GM19455 (cell line): ENCODE measurements at regions not wholly inside any gene's neighbourhood (a gene's known extent, or its start where the extent isn't known, plus 50 kb on each side); places are given as distances from the start of the nearest gene placed in this dataset.
"Not testable (repeated sequence)": the region's sequence is repeated elsewhere in the genome, so short reads cannot be mapped to it uniquely, and the experiment has no call there.

Source experiments
- ATAC-seq: cut with Tn5 transposase; IDR thresholded peaks from one replicate; pipeline ENCODE4 v1.9.1; 2021; ENCODE audit not compliant: unreplicated experiment

GRCh38 chr5:100693481-100693880, 158.3 kb downstream of the FAM174A start:
- ATAC-seq: no peak

- ATAC-seq: no peak
These were observed 158.9 kb downstream of the FAM174A start for GRCh38 chr5:100694100-100694499.

DNA sequence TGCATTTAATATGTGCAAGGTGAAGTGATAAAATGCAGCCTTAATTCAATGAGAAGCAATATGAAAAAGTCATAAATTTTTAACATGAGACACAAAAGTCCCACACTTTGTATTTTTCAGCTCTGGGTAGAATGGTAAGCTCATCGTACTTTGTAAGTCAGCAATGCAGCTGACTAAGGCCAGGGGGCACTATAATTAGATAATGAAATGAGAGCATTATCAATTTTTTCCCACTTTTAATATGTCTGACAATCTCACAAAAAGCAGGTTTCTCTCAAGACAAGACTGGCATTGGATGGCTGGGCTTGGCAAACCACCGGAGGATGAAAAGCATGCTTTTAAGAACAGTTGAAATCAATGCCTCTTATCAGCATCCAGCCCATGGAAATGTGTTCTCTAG, 162.8 kb downstream of the FAM174A start:
- no peak for ATAC-seq

GRCh38 chr5:100706776-100707175, 171.6 kb downstream of the FAM174A start:
- ATAC-seq: no peak

DNA sequence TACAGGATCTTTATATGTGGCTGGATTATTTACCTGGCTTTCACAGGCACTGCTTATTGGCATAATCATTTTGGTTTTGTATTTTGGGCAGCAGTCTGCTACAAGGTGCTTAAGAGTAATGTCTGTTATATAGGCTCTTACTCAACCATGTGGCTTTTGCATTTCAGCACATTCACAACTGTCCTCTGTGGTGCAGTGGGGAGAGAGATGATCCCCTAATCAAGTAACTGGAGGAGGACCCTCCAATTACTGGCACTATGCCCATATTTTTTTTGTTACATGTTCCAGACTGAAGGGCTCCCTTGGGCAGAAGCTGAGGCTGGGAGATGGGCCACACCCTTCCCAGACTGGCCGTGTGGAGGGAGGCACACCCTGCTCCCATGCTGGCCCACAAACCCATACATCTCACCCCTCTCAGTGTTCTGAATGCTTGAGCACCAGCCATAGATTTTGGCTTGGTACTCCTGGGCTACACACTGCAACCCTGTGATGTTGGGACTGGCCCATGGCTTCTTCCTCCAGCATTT, 173.5 kb downstream of the FAM174A start:
- ATAC-seq: no peak

DNA sequence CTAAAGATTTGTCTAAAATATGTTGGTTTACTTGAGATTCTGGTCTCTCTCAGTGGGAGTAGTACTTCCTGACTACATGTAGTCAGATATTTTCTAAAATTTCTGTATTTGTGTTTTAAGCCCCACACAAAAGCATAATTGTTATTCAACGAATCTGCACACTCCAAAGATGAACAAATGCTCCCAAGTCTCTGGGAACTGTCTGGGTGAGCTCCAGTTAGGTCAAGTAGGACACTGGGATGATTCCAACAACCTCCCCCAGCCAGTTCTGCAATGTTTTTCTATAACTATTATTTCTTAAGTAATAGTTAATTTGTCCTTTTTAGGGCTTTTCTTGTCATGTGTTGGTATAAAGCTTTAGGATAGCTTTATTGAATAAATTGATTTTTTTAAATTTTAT, 174.6 kb downstream of the FAM174A start:
- ATAC-seq: no peak

DNA sequence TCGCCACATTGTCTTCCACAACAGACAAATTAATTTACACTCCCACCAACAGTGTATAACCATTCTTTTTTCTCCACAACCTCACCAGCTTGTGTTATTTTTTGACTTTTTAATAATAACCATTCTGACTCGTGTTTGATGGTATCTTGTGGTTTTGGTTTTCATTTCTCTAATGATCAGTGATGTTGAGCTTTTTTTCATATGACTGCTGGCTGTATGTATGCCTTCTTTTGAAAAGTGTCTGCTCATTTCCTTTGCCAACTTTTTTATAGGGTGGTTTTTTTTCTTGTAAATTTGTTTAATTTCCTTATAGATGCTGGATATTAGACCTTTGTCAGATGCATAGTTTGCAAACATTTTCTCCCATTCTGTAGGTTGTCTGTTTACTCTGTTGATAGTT, 179.6 kb downstream of the FAM174A start:
- not testable (repeated sequence) for ATAC-seq

GRCh38 chr5:100722657-100723056, 180.4 kb downstream of the ST8SIA4 start:
- ATAC-seq: no peak

DNA sequence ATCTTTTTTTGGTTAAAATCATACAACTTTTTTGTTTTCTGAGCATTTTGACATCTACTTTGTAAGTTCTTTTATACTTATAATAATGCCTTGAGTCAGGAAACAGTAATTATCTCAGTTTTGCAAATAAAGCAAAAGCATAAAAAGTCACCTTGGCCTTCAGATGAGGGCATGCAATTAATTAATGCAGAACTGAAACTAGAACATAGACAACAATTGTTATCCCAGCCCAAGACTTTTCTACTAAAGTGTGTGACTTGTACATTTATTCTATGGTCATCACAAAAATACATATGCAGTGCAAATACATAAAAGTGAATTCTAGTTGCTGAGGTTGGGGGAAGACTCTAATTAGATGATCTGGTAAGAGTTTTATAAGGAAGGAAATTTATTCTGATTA, 179.9 kb downstream of the ST8SIA4 start:
- no peak for ATAC-seq

- no peak for ATAC-seq
These were observed 177.0 kb downstream of the ST8SIA4 start for GRCh38 chr5:100726116-100726515.

DNA sequence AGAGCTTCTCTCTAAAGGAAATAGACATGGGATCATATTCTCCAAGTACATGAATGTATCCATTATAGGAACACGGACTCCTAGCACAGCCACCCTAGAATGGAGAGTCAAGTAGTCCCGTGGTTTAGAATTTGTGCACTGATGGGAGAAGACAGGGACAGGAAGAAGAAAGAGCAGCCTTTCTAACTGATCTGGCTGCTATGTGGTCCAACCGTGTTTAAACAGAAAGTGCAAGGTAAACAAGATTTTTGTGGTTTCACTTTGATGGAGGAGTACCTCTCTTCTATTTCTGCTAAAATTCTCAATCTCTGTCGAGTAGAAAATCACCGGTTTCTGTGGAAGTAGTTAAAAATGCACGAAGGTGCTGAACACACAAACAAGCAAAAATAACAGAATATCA, 171.3 kb downstream of the ST8SIA4 start:
- ATAC-seq: peak; percentile 98

- ATAC-seq: peak; percentile 77
These were observed 156.4 kb downstream of the ST8SIA4 start for GRCh38 chr5:100746730-100747129.

DNA sequence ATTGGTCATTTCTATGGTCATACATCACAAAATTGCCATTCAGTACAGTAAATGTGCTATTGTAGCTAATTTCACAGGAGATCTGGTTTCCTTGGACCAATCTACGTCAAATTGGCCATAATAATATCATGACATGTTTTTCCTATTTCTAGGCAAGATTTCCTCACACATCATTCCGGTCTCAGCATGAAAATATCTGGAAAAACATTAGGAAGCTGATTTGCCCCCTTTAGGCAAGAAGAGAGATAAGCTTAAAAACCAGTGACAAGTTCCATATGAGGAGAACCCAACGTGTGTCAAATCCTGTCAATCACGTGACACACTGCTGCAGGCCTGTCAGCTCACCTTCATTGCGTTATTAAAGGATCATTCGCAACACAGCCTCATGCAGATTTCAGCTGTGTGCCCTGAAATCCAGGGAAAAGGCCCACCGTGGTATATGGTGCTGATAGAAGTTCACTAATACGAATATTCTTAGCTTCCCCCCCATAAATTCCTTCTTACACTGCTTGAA, 153.3 kb downstream of the ST8SIA4 start:
- ATAC-seq: no peak

DNA sequence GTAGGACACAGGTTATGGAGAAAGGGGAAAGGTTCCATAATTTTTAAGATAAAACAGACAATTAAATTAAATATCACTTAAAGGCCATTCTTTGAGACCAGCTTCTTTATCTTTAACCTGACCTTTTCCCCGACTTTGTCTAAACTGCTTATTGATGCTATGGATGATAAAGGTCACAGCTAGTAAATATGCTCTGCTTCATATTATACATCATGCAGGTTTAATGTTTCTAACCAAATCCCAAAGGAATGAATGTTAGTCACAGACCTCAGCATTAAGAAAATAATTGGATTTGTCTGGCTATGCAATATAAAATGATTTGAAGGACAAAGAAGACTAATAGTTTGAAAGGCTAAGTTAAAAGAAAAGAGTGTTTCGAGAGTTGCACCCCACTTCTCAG, 147.6 kb downstream of the ST8SIA4 start:
- ATAC-seq: no peak
